ENCODE measurements at regions not wholly inside any gene's neighbourhood (a gene's known extent, or its start where the extent isn't known, plus 50 kb on each side); places are given as distances from the start of the nearest gene placed in this dataset.

DNA sequence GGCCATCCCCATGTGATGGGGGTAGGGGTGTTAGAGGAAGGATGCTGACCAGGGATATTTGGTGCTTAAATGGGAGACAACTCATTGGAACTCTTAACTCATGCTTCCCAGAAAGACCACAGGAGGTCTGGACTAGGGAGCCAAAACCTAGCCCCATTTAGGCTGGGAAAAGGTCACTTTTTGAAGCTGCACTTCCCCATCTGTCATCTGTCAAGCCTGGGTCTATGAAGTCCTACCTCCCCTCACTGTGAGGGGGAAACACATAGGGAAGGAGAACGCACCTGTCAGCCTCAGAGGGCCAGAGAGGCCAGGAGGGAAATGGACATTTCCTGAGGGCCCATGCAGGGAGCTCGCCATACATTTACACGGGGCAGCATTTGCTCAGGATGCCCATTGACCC lies 321.0 kb downstream of the BCL11B start:
- TF ChIP-seq POLR2AphosphoS5 (IDR thresholded peaks at IDR 0.05; ENCODE audit: low read depth, low read length) (no peak), EP300 (IDR thresholded peaks at IDR 0.05; ENCODE audit: borderline replicate concordance in 1 of 2, low read depth in 1 of 2, low read length in 1 of 2) (no peak), TAF1 (IDR thresholded peaks at IDR 0.05; ENCODE audit: borderline replicate concordance, low read depth, low read length) (no peak), YY1 (IDR thresholded peaks at IDR 0.05; ENCODE audit: low read depth) (no peak), CTCF (IDR thresholded peaks at IDR 0.05) (no peak)

Measured in SK-N-SH (cell line).